ENCODE measurements at regions not wholly inside any gene's neighbourhood (a gene's known extent, or its start where the extent isn't known, plus 50 kb on each side); places are given as distances from the start of the nearest gene placed in this dataset.

GRCh38 chr13:44844786-44845185, 144.5 kb downstream of the NUFIP1 start:
- H3K27me3 ChIP-seq (replicated peaks in 1 of 4; ENCODE audit: control insufficient read depth in 3 of 4, extremely low read depth in 1 of 4, insufficient read depth in 3 of 4, low read length in 3 of 4): no peaks in the 10 kb centered on the region; a peak in 1 of 7 replicates
- no peaks in the 10 kb centered on the region for H3K79me2 ChIP-seq (ENCODE audit: control insufficient read depth in 1 of 2, insufficient read depth in 2 of 2, low read length in 2 of 2)
- H3K4ac ChIP-seq (replicated peaks; ENCODE audit: insufficient read length, low read depth, low read length): no peak overlapping the region
- H3K9ac ChIP-seq (replicated peaks in 1 of 4; ENCODE audit: extremely low read depth in 1 of 4, low read depth in 3 of 4, low read length in 3 of 4): no peak overlapping the region
- H3K79me1 ChIP-seq (ENCODE audit: low read depth, low read length): no peaks in the 10 kb centered on the region
- H3K56ac ChIP-seq (replicated peaks; ENCODE audit: insufficient read length, low read depth, low read length): no peak overlapping the region
- H2BK120ac ChIP-seq (replicated peaks; ENCODE audit: low read depth, low read length): no peak overlapping the region
- DNase-seq (ENCODE audit: low read depth in 1 of 2, low spot score in 2 of 2) (no peak), FAIRE-seq (no peak)
- H3K23ac ChIP-seq (ENCODE audit: insufficient read length): no peak overlapping the region
- no peak overlapping the region for H3K4me3 ChIP-seq (ENCODE audit: extremely low read depth in 1 of 4, insufficient read depth in 2 of 4, low read depth in 3 of 4, low read length in 4 of 4)
- H4K91ac ChIP-seq (replicated peaks; ENCODE audit: insufficient read length, low read length): no peak overlapping the region
- H2BK12ac ChIP-seq (ENCODE audit: low read depth, low read length): no peak overlapping the region
- no peaks in the 10 kb centered on the region for H4K20me1 ChIP-seq (replicated peaks in 1 of 2; ENCODE audit: control insufficient read depth in 1 of 2, insufficient read depth in 2 of 2, low read length in 2 of 2)
- H3K9me3 ChIP-seq (ENCODE audit: insufficient read depth in 2 of 2, low read depth in 1 of 2, low read length in 1 of 2): no peaks in the 10 kb centered on the region
- 96% methylated on average over 8 of the region's 8 CpGs; no CpG with 5 or more reads in 1 of the 2 experiments for WGBS, 2 experiments (ENCODE audit: extremely low coverage in 1 of 2, insufficient coverage in 1 of 2, insufficient read length in 1 of 2, insufficient replicate concordance in 2 of 2, low coverage in 1 of 2, low lambda C conversion rate in 2 of 2, missing lambda C conversion rate in 1 of 2)
- no peak overlapping the region for H4K5ac ChIP-seq (ENCODE audit: insufficient read length, low read depth, low read length)
- H3K27ac ChIP-seq (ENCODE audit: low read depth, low read length): no peak overlapping the region
- H3K23me2 ChIP-seq (ENCODE audit: low read depth, low read length): peaks cover 2% of the 10 kb centered on the region; the same call in 1 of the 2 replicates
- no peak overlapping the region for H2BK20ac ChIP-seq (ENCODE audit: low read length)
- no peak overlapping the region for H3K4me2 ChIP-seq (ENCODE audit: insufficient read depth in 1 of 2, low read depth in 2 of 2, low read length in 2 of 2)
- no peak overlapping the region for H2AK5ac ChIP-seq (ENCODE audit: low read depth, low read length)
- H3K36me3 ChIP-seq (ENCODE audit: control insufficient read depth in 2 of 4, insufficient read depth in 4 of 4, low read length in 3 of 4): no peaks in the 10 kb centered on the region
- H3K14ac ChIP-seq (ENCODE audit: insufficient read length): no peak overlapping the region
- H3K4me1 ChIP-seq (replicated peaks in 1 of 4; ENCODE audit: control insufficient read depth in 3 of 4, insufficient read depth in 4 of 4, low read length in 3 of 4): no peaks in the 10 kb centered on the region
- ChIA-PET POLR2A (ENCODE audit: partially characterized antibody) (no interaction called here), CTCF (ENCODE audit: partially characterized antibody) (interaction anchor here (0.6 to 1.4 kb wide), 2 partner anchors 9 to 1370 kb away, joined by 3 read pairs; no protein-coding TSS in a partner anchor)
- no peak overlapping the region for H2BK5ac ChIP-seq (ENCODE audit: low read depth, low read length)
- no peak overlapping the region for H2BK15ac ChIP-seq (ENCODE audit: low read length)
- H4K8ac ChIP-seq (ENCODE audit: extremely low read depth, insufficient read depth, low read length): no peak overlapping the region
- no peak overlapping the region for H3K18ac ChIP-seq (ENCODE audit: extremely low read depth, low read length)
- H2AFZ ChIP-seq (ENCODE audit: low read length): no peak overlapping the region
- TF ChIP-seq KDM4A (IDR thresholded peaks at IDR 0.05; ENCODE audit: low read depth, low read length, severe bottlenecking): no peak
- TF ChIP-seq BCL11A (IDR thresholded peaks at IDR 0.05; ENCODE audit: low read depth in 2 of 2, low read length in 2 of 2): no peak
- no peak for TF ChIP-seq GTF2F1 (IDR thresholded peaks at IDR 0.05; ENCODE audit: borderline replicate concordance, low read depth, low read length)
- TF ChIP-seq RFX5 (IDR thresholded peaks at IDR 0.05; ENCODE audit: borderline replicate concordance, low read depth, low read length): no peak
- TF ChIP-seq RAD21 (IDR thresholded peaks at IDR 0.05 in 1 of 2, conservative IDR thresholded peaks at IDR 0.05 in 1 of 2; ENCODE audit: low read depth in 2 of 2, low read length in 2 of 2): no peak
- TF ChIP-seq SIX5 (IDR thresholded peaks at IDR 0.05; ENCODE audit: low read depth, low read length): no peak
- no peak for TF ChIP-seq EGR1 (IDR thresholded peaks at IDR 0.05; ENCODE audit: borderline replicate concordance, low read depth, low read length)
- no peak for TF ChIP-seq HDAC2 (IDR thresholded peaks at IDR 0.05; ENCODE audit: borderline replicate concordance in 1 of 2, low read depth in 2 of 2, low read length in 2 of 2)
- no peak for TF ChIP-seq NRF1 (IDR thresholded peaks at IDR 0.05; ENCODE audit: low read depth, low read length)
- no peak for TF ChIP-seq JUN (IDR thresholded peaks at IDR 0.05; ENCODE audit: low read depth, low read length)
- no peak for TF ChIP-seq SRF (IDR thresholded peaks at IDR 0.05; ENCODE audit: low read depth, low read length)
- TF ChIP-seq PHF8 (conservative IDR thresholded peaks at IDR 0.05; ENCODE audit: low read depth, low read length): no peak
- no peak for TF ChIP-seq CTBP2 (IDR thresholded peaks at IDR 0.05; ENCODE audit: borderline replicate concordance, insufficient read depth, insufficient read length, low read length)
- TF ChIP-seq BRCA1 (IDR thresholded peaks at IDR 0.05; ENCODE audit: low read depth, low read length): no peak
